Lower leg skin (tissue), 4 donors: ENCODE measurements at regions not wholly inside any gene's neighbourhood (a gene's known extent, or its start where the extent isn't known, plus 50 kb on each side); places are given as distances from the start of the nearest gene placed in this dataset.

Experiments
- DNase-seq, 2 donors: peaks; one replicate each; pipeline ENCODE4 v3.0.0-alpha.2; 2019; ENCODE audit warnings: low spot score in 2 of 2
- H3K4me3 ChIP-seq: fragments of 200-600 bp; sonication (generic); 2 replicates; pipeline ENCODE4 v1.5.1; 2017; ENCODE audit warnings: mild to moderate bottlenecking, low read depth; ENCODE audit not compliant: poor library complexity, severe bottlenecking
- POLR2A ChIP-seq, 2 donors: fragments of 450-650 bp; IDR thresholded peaks; one replicate each; pipeline ENCODE4 v1.6.1; 2016 to 2017; ENCODE audit warnings: antibody characterized with exemption in 2 of 2, mild to moderate bottlenecking in 1 of 2, moderate library complexity in 1 of 2
- WGBS, 2 donors: methylation state at CpG; one replicate each; pipeline ENCODE4 v1.1.5; 2018; 5-methylcytosine and 5-hydroxymethylcytosine counted together
- intact Hi-C: fragments of 100-400 bp; cut with DNase I; formaldehyde crosslinking; loops from one replicate; pipeline ENCODE4 v1.15.0; 2023; ENCODE audit warnings: low total_unique reads
- TF ChIP-seq, protein P1 (sequence below), 3 donors: fragments of 450-650 bp; IDR thresholded peaks; one replicate each; pipeline ENCODE4 v1.5.1; 2016; ENCODE audit warnings: antibody characterized with exemption in 3 of 3, mild to moderate bottlenecking in 3 of 3, moderate library complexity in 2 of 3

DNA sequence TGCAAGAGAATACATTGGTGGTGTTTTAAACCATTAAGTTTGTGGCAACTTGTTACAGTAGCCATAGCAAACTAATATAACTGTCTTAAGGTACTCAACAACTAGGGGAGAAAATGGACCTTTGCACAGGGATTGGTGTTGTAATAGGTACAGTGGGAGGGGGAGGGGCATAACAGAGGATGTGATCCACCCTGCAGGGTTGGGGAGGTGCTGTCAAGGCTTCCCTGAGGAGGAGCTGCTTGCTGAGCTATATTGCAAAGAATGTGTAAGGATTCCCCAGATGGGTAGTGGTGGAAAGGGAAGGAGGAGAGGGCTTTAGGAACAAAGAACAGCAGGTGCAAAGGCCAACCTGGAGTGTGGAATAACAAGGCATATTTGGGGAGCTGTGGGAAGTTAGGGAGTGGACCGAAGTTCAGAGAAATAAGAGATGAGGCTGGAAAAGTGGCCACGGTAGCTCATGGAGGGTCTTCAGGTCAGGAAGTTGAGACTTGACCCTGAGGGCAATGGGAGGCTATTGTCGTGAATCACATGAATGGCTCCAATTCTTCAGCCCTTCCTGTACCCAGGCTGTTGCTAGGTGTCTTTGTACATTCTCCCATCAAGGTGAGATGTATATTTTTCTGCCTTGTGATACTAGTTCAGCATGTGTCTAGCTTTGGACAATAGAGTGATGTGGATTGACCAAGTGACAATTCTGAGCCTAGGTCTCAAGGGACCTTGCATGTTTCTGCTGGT, 168.6 kb upstream of the CSF3R start:
- TF ChIP-seq, protein P1, sequence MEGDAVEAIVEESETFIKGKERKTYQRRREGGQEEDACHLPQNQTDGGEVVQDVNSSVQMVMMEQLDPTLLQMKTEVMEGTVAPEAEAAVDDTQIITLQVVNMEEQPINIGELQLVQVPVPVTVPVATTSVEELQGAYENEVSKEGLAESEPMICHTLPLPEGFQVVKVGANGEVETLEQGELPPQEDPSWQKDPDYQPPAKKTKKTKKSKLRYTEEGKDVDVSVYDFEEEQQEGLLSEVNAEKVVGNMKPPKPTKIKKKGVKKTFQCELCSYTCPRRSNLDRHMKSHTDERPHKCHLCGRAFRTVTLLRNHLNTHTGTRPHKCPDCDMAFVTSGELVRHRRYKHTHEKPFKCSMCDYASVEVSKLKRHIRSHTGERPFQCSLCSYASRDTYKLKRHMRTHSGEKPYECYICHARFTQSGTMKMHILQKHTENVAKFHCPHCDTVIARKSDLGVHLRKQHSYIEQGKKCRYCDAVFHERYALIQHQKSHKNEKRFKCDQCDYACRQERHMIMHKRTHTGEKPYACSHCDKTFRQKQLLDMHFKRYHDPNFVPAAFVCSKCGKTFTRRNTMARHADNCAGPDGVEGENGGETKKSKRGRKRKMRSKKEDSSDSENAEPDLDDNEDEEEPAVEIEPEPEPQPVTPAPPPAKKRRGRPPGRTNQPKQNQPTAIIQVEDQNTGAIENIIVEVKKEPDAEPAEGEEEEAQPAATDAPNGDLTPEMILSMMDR (IDR thresholded peaks at IDR 0.05), result no peak
- TF ChIP-seq POLR2A (IDR thresholded peaks at IDR 0.05), result no peak
- intact Hi-C loops, result no loop called here
- WGBS, 2 donors, result 66 to 67% methylated on average over 2 to 3 of the region's 3 CpGs
- H3K4me3 ChIP-seq, result no peak overlapping the region
- no peak for DNase-seq

DNA sequence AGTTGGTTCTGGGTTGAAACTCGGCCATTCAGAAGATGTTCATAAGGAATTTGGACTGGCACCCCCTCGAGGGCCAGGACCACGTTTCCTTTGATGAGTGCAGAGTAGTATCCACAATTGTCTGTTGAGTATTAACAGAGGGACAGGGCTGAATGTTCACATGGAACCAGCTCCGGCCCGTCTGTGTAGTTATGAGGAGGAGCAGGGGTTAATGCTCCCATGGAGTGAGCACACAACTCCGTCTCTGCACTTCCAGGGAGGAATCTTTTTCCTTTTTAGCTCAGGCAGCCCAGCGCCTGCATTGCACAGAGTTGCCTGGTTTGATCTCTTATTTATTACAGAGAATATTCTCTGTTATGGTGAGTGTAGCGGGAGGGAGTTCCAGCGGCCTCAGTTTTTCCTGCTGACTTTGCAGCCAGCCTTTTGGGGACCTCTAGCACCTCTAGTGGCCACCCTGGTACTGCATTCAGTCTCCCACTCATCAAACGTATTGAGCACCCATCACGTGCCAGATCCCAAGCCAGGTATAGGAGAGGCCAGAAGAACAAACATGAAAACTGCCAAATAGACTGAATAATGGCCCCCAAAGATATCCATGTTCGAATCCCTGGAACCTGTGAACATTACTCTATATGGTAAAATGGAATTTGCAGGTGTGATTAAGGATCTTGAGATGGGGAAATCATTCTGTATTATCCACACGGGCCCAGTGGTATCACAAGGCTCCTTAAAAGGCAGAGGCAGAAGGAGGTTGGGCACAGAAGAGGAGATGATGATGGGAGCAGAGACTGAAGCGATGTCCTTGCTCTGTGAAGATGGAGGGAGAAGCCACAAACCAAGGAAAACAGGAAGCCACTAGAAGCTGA, 167.7 kb upstream of the CSF3R start:
- DNase-seq, result peak in 1 of 2 donors; percentile 51
- 36 to 38% methylated on average over 14 of the region's 14 CpGs for WGBS, 2 donors
- intact Hi-C loops, result no loop called here
- no peak for TF ChIP-seq POLR2A (IDR thresholded peaks at IDR 0.05)
- TF ChIP-seq, protein P1 (IDR thresholded peaks at IDR 0.05), result no peak
- H3K4me3 ChIP-seq, result no peak overlapping the region

DNA sequence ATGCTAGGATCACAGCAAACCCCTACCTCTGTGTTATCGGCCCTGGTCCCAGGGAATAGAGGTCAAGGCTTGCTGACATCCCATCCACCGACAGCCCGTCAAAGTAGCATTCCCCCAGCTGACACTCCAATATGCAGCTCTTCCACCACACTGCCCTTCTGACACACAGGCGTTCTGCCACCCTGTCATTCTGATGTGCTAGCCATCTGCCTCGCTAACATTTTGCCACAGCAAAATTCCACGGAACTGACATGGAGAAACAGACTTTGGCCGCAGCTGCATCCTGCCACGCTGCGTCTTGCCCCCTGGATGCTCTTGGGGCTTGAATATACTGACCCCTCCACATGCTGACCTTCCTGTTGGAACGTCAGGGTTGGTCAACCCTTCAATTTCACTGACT, 163.2 kb upstream of the CSF3R start:
- intact Hi-C loops, result no loop called here
- no peak for DNase-seq
- no peak overlapping the region for H3K4me3 ChIP-seq
- WGBS, 2 donors, result 65 to 68% methylated on average over 10 of the region's 10 CpGs
- TF ChIP-seq, protein P1 (IDR thresholded peaks at IDR 0.05), result no peak
- TF ChIP-seq POLR2A (IDR thresholded peaks at IDR 0.05), result no peak

DNA sequence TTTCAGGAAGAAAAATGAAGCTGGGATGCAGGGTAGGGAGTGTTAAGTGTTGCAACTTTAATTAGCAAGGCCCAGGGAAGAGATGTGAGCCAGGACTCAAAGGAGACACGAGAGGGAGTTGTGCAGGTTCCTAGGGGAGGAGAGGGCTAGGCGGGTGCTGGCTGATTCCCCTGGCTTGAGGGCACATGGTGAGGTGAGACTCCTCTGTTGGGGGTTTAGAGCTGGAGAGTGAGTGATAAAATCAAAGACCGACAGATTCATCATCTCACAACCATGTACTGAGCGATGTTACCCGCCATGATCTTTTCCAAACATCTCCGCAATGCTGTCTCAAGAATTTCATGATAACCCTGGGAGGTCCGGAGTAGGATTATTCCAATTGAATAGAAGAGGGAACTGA, 161.8 kb upstream of the CSF3R start:
- no peak overlapping the region for H3K4me3 ChIP-seq
- 72 to 80% methylated on average over 7 of the region's 7 CpGs for WGBS, 2 donors
- no peak for TF ChIP-seq POLR2A (IDR thresholded peaks at IDR 0.05)
- TF ChIP-seq, protein P1 (IDR thresholded peaks at IDR 0.05), result no peak
- intact Hi-C loops, result no loop called here
- DNase-seq, result no peak

DNA sequence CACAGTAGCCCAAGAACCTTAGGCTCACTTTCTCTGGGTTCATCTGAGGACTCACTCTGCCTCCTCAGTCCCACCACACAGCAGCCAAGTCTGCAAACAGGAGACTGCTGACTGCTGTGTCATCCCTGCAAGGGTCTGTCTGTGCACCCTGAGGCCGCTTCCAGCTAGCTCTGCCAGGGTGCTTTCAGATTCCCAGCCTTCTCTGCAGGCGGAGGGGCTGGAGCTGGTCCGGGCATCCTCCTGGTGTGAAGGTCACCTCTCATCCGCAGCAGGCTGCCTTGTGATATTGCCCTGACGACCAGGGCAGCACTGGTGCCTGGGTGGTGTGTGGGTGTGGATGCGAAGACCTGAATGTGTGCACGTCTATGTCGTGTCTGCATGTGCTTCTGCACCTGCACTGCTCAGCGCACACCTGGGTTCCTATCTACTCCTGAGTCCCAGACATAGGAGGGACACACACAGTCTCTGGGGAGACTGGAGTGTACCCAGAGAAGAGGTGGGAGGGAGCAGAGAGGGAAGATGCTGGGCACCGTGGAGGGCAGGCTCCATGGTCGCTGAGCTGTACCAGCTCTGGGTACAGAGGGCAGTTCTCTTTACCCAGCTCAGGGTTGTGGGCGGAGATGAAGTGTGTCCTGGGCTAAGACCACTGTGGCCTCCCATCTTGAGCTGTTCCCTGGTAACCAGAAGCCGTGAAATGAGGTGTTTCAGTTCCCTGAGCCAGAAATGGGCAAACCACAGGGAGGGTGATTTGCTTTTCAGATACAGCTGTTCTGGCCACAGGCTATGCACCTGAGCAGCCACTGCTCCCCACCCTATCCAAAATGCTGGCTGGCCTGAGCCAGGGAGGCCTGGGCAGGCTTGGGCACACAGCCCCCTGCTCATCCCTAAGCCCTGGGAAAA, 160.9 kb upstream of the CSF3R start:
- no peak for DNase-seq
- WGBS, 2 donors, result 76 to 81% methylated on average over 8 to 12 of the region's 13 CpGs
- intact Hi-C loops, result no loop called here
- no peak overlapping the region for H3K4me3 ChIP-seq
- TF ChIP-seq POLR2A (IDR thresholded peaks at IDR 0.05), result no peak
- TF ChIP-seq, protein P1 (IDR thresholded peaks at IDR 0.05), result no peak
